Parathyroid adenoma (tissue), 2 donors: ENCODE measurements at regions not wholly inside any gene's neighbourhood (a gene's known extent, or its start where the extent isn't known, plus 50 kb on each side); places are given as distances from the start of the nearest gene placed in this dataset.

Experiments used
- H2AFZ ChIP-seq: fragments of 300-600 bp; sonication (generic); one replicate; pipeline ENCODE4 v1.7.0; 2017; ENCODE audit warnings: antibody characterized with exemption, mild to moderate bottlenecking
- H3K27ac ChIP-seq: fragments of 300-600 bp; sonication (generic); one replicate; pipeline ENCODE4 v1.7.0; 2017
- H3K27me3 ChIP-seq: fragments of 300-600 bp; sonication (generic); one replicate; pipeline ENCODE4 v1.7.0; 2017; ENCODE audit warnings: low read length; ENCODE audit not compliant: control insufficient read depth, insufficient read depth
- H3K36me3 ChIP-seq: fragments of 300-600 bp; sonication (generic); one replicate; pipeline ENCODE4 v1.7.0; 2017; ENCODE audit warnings: low read length; ENCODE audit not compliant: control insufficient read depth, insufficient read depth
- H3K4me1 ChIP-seq: fragments of 300-600 bp; sonication (generic); one replicate; pipeline ENCODE4 v1.7.0; 2017; ENCODE audit warnings: control low read depth
- H3K4me2 ChIP-seq: fragments of 300-600 bp; sonication (generic); one replicate; pipeline ENCODE4 v1.7.0; 2017; ENCODE audit warnings: low read length
- H3K4me3 ChIP-seq: fragments of 300-600 bp; sonication (generic); one replicate; pipeline ENCODE4 v1.7.0; 2017; ENCODE audit warnings: low read depth, low read length
- H3K79me2 ChIP-seq: fragments of 300-600 bp; sonication (generic); one replicate; pipeline ENCODE4 v1.7.0; 2017; ENCODE audit warnings: control low read depth
- H3K9ac ChIP-seq: fragments of 300-600 bp; sonication (generic); one replicate; pipeline ENCODE4 v1.7.0; 2017; ENCODE audit warnings: mild to moderate bottlenecking
- H3K9me3 ChIP-seq: fragments of 300-600 bp; sonication (generic); one replicate; pipeline ENCODE4 v1.7.0; 2017; ENCODE audit warnings: low read length; ENCODE audit not compliant: control insufficient read depth
- CTCF ChIP-seq: fragments of 300-600 bp; sonication (generic); IDR thresholded peaks from one replicate; pipeline ENCODE4 v1.7.0; 2017; ENCODE audit warnings: antibody characterized with exemption, mild to moderate bottlenecking
- donor health status: primary hyperparathyroidism.

DNA sequence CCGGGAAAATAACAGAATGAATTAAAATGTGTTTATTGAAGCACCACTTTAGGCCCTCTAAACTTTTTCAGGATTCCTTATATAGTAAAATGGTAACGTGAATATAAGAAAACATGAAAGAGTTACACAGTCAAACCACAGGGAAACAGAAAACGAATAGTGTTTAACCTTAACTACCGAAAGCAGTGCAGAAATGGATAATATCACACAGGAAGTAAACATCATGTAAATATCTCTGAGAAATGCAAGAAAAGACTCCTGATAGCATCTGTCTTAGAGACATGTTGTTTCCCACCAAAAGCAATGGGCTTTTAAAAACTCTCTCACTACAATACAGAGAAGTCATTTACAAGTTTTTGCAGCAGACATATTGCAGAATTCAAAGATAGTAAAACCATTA is 323.9 kb upstream of the CXXC4 start:
- H3K36me3 ChIP-seq = no peaks in the 10 kb centered on the region
- no peak overlapping the region for H3K27ac ChIP-seq
- no peak for TF ChIP-seq CTCF
- no peak overlapping the region for H3K4me2 ChIP-seq
- H3K79me2 ChIP-seq = no peaks in the 10 kb centered on the region
- no peak overlapping the region for H3K4me3 ChIP-seq
- H3K4me1 ChIP-seq = no peaks in the 10 kb centered on the region
- no peaks in the 10 kb centered on the region for H3K27me3 ChIP-seq
- H3K9me3 ChIP-seq = no peaks in the 10 kb centered on the region
- no peak overlapping the region for H3K9ac ChIP-seq
- H2AFZ ChIP-seq = no peak overlapping the region

DNA sequence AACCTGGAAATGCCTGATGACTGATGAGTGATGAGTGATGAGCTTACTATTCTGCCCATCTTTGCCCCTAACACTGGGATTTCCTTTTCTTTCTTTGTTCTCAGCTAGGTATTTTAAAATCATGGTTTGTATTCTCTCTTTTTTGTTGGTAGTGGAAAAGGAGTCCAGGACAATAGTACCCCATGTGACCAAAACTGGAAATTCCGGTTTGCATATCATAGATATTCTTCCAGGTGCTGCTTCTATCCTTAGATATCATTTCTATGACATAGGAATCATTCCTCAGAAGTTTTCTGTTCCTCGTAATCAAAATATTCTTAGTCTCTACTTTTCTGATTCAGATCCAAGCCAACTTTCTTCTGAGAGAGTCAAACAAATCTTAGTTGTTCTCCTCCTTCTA is 320.5 kb upstream of the TET2 start:
- no peak overlapping the region for H3K4me3 ChIP-seq
- no peaks in the 10 kb centered on the region for H3K36me3 ChIP-seq
- H3K27me3 ChIP-seq = no peaks in the 10 kb centered on the region
- no peaks in the 10 kb centered on the region for H3K79me2 ChIP-seq
- no peak overlapping the region for H2AFZ ChIP-seq
- no peak overlapping the region for H3K9ac ChIP-seq
- H3K9me3 ChIP-seq = no peaks in the 10 kb centered on the region
- no peaks in the 10 kb centered on the region for H3K4me1 ChIP-seq
- H3K27ac ChIP-seq = no peak overlapping the region
- TF ChIP-seq CTCF = no peak
- H3K4me2 ChIP-seq = no peak overlapping the region

- no peaks in the 10 kb centered on the region for H3K4me1 ChIP-seq
- no peak overlapping the region for H3K4me2 ChIP-seq
- TF ChIP-seq CTCF = no peak
Measured at GRCh38 chr4:104829761-104830160, 316.9 kb upstream of the TET2 start.

DNA sequence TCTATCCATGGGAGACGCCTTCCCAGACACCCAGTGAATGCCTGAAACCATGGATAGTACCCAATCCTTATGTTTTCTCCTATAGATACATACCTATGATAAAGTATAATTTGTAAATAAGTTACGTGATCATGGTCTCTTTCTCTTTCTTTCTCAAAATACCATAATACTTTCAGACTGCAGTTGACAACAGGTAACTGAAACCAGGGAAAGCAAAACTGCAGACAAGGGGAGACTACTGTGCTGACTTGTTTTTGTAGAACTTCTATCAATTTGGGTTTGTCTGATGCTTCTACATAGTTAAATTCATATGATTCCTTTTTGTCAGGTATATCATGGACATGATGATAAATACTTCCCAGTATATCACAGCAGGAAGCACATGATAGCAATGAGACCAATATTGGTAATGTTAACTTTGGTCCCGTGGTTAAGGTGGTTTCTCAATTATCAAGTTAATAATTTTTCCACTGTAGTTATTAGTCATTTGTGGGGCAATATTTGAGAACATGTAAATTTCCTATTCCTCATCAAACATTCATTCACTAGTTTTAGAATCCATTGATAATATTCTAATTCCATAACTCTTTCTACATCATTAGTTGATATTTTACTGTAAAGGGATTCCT is 298.0 kb upstream of the TET2 start:
- no peak overlapping the region for H3K9ac ChIP-seq
- H3K4me1 ChIP-seq = no peaks in the 10 kb centered on the region
- no peaks in the 10 kb centered on the region for H3K79me2 ChIP-seq
- no peaks in the 10 kb centered on the region for H3K27me3 ChIP-seq
- no peak for TF ChIP-seq CTCF
- no peaks in the 10 kb centered on the region for H3K9me3 ChIP-seq
- H2AFZ ChIP-seq = no peak overlapping the region
- H3K27ac ChIP-seq = no peak overlapping the region
- H3K4me3 ChIP-seq = no peak overlapping the region
- no peaks in the 10 kb centered on the region for H3K36me3 ChIP-seq
- H3K4me2 ChIP-seq = no peak overlapping the region

More at GRCh38 chr4:104829761-104830160, 316.9 kb upstream of the TET2 start:
- Histone ChIP-seq H3K36me3 (no peaks in the 10 kb centered on the region), H3K9ac (no peak overlapping the region), H3K27me3 (no peaks in the 10 kb centered on the region), H3K9me3 (no peaks in the 10 kb centered on the region), H3K79me2 (no peaks in the 10 kb centered on the region), H2AFZ (no peak overlapping the region), H3K27ac (no peak overlapping the region), H3K4me3 (no peak overlapping the region)

GRCh38 chr4:104859601-104860237 is 287.0 kb upstream of the TET2 start:
- Histone ChIP-seq H3K27ac (no peak overlapping the region), H3K4me1 (no peaks in the 10 kb centered on the region), H3K4me3 (no peak overlapping the region), H2AFZ (no peak overlapping the region), H3K4me2 (no peak overlapping the region), H3K79me2 (no peaks in the 10 kb centered on the region), H3K36me3 (no peaks in the 10 kb centered on the region), H3K27me3 (no peaks in the 10 kb centered on the region), H3K9me3 (no peaks in the 10 kb centered on the region), H3K9ac (no peak overlapping the region)
- no peak for TF ChIP-seq CTCF
